Gastroesophageal sphincter (tissue), 3 donors: ENCODE measurements at regions not wholly inside any gene's neighbourhood (a gene's known extent, or its start where the extent isn't known, plus 50 kb on each side); places are given as distances from the start of the nearest gene placed in this dataset.

Experiments used
- CTCF ChIP-seq, 4 experiments: fragments of 200-600 bp in 2 of 4; fragments of 450-650 bp in 2 of 4; sonication (generic) in 1 of 4; IDR thresholded peaks; one replicate each; pipeline ENCODE4 v1.5.1; 2017 to 2019; ENCODE audit warnings: antibody characterized with exemption in 4 of 4, mild to moderate bottlenecking in 2 of 4, moderate library complexity in 2 of 4
- EP300 ChIP-seq: sonication (generic); formaldehyde crosslinking; IDR thresholded peaks from one replicate; pipeline ENCODE4 v1.6.1; 2017; ENCODE audit warnings: antibody characterized with exemption, mild to moderate bottlenecking
- POLR2A ChIP-seq, 2 donors: fragments of 450-650 bp; IDR thresholded peaks; one replicate each; pipeline ENCODE4 v1.6.1; 2017; ENCODE audit warnings: antibody characterized with exemption in 2 of 2, mild to moderate bottlenecking in 2 of 2, moderate library complexity in 1 of 2
- POLR2AphosphoS5 ChIP-seq: sonication (generic); formaldehyde crosslinking; IDR thresholded peaks from one replicate; pipeline ENCODE4 v1.6.1; 2017; ENCODE audit warnings: antibody characterized with exemption

- TF ChIP-seq CTCF (IDR thresholded peaks at IDR 0.05) = no peak
- no peak for TF ChIP-seq POLR2AphosphoS5
- no peak for TF ChIP-seq POLR2A (IDR thresholded peaks at IDR 0.05)
- TF ChIP-seq EP300 = no peak
These were observed 86.7 kb upstream of the C1QTNF7 start for GRCh38 chr4:15340902-15341732.
